ENCODE measurements at regions not wholly inside any gene's neighbourhood (a gene's known extent, or its start where the extent isn't known, plus 50 kb on each side); places are given as distances from the start of the nearest gene placed in this dataset.

GRCh38 chr11:95697614-95698408, 91.8 kb downstream of the FAM76B start:
- no peak for TF ChIP-seq POLR2A (IDR thresholded peaks at IDR 0.05; ENCODE audit: borderline replicate concordance, extremely low read depth, insufficient read depth, insufficient read length)
- TF ChIP-seq POLR2AphosphoS5 (IDR thresholded peaks at IDR 0.05; ENCODE audit: low read depth, low read length) = no peak
- TF ChIP-seq EZH2 (IDR thresholded peaks at IDR 0.05) = no peak

Data from HCT116 (cell line).